Keratinocyte (primary cell): ENCODE measurements at regions not wholly inside any gene's neighbourhood (a gene's known extent, or its start where the extent isn't known, plus 50 kb on each side); places are given as distances from the start of the nearest gene placed in this dataset.

ENCODE experiments used
- CTCF ChIP-seq, 3 experiments: IDR thresholded peaks in 1 of 3; conservative IDR thresholded peaks in 1 of 3; optimal IDR thresholded peaks in 1 of 3; 2 replicates in 2 of 3; 3 replicates in 1 of 3; pipeline versions ENCODE3 to v1.5.1; 2011; ENCODE audit warnings: low read length in 3 of 3, mild to moderate bottlenecking in 3 of 3, moderate library complexity in 2 of 3, control low read depth in 1 of 3, inconsistent platforms in 1 of 3; ENCODE audit not compliant: insufficient read depth in 2 of 3; ENCODE audit errors: extremely low read depth in 1 of 3
- EZH2 ChIP-seq: IDR thresholded peaks from one replicate; pipeline ENCODE4 v1.6.1; 2012; ENCODE audit warnings: inconsistent platforms, mild to moderate bottlenecking, low read length, moderate library complexity

- TF ChIP-seq CTCF (optimal IDR thresholded peaks at IDR 0.05 in 1 of 3, IDR thresholded peaks at IDR 0.05 in 1 of 3, conservative IDR thresholded peaks at IDR 0.05 in 1 of 3; ENCODE audit: extremely low read depth in 1 of 3, insufficient read depth in 2 of 3, low read length in 3 of 3) (no peak), EZH2 (no peak)
Measured at GRCh38 chr2:56613254-56613653, 429.5 kb downstream of the CCDC85A start.
